HepG2 (cell line): ENCODE measurements at regions not wholly inside any gene's neighbourhood (a gene's known extent, or its start where the extent isn't known, plus 50 kb on each side); places are given as distances from the start of the nearest gene placed in this dataset.

Experiments used
- ATAC-seq: fragments of 200-7000 bp; cut with Tn5 transposase; 3 replicates; pipeline ENCODE4 v1.9.1; 2020; ENCODE audit warnings: mild to moderate bottlenecking, moderate library complexity
- BruUV-seq: library from RNA; stranded (reverse); fragments of 400-500 nt; replicated peaks from 2 replicates; lab custom pipeline; 2021; lab: Mats Ljungman, UMichigan
- CTCF ChIA-PET: fragments of 300-600 bp; formaldehyde crosslinking; extraction: SDS; loops from one replicate; lab custom pipeline; 2021; ENCODE audit warnings: low total read pairs, inconsistent platforms, low intra/inter-chr PET ratio; lab: Yijun Ruan, JAX
- POLR2A ChIA-PET: fragments of 350-600 bp; sonication (Branson Sonifier 250); formaldehyde crosslinking; loops from one replicate; lab custom pipeline; 2020; ENCODE audit warnings: antibody characterized with exemption, inconsistent platforms; lab: Yijun Ruan, JAX
- DNase-seq: peaks from one replicate; pipeline ENCODE4 v3.0.0-alpha.2; 2015; ENCODE audit warnings: low spot score
- FAIRE-seq: peaks from 3 replicates; lab custom pipeline; 2011; peaks lifted over from hg19 to GRCh38; lab: Jason Lieb, UNC
- H2AFZ ChIP-seq: one replicate; pipeline ENCODE4 v1.6.1; 2011; ENCODE audit warnings: low read length, inconsistent platforms
- H3K27ac ChIP-seq: fragments of 300-600 bp; 3 replicates; pipeline ENCODE4 v1.8.0; 2011; ENCODE audit warnings: mixed run types, mild to moderate bottlenecking, mixed read lengths, low read length, inconsistent platforms; ENCODE audit not compliant: insufficient read depth; ENCODE audit errors: extremely low read length
- H3K27me3 ChIP-seq, 2 experiments: fragments of 200-600 bp in 1 of 2; 2 replicates in 1 of 2; 3 replicates in 1 of 2; pipeline versions ENCODE4 v1.6.0 to v1.8.0; 2011; ENCODE audit warnings: low read length in 2 of 2, mild to moderate bottlenecking in 2 of 2, moderate library complexity in 2 of 2, inconsistent platforms in 1 of 2; ENCODE audit not compliant: insufficient read depth in 2 of 2, control insufficient read depth in 1 of 2
- H3K36me3 ChIP-seq, 2 experiments: fragments of 200-600 bp in 1 of 2; replicated peaks in 1 of 2; 2 replicates in 1 of 2; 3 replicates in 1 of 2; pipeline versions ENCODE4 v1.5.1 to v1.8.0; 2011; ENCODE audit warnings: low read length in 2 of 2, inconsistent platforms in 1 of 2; ENCODE audit not compliant: insufficient read depth in 2 of 2, control insufficient read depth in 1 of 2
- H3K4me1 ChIP-seq: 2 replicates; pipeline ENCODE4 v1.5.1; 2012; ENCODE audit warnings: low read length, inconsistent platforms; ENCODE audit not compliant: insufficient read depth
- H3K4me2 ChIP-seq: 2 replicates; pipeline ENCODE4 v1.6.0; 2011; ENCODE audit warnings: low read depth, low read length, inconsistent platforms
- H3K4me3 ChIP-seq, 3 experiments: fragments of 200-600 bp in 1 of 3; sonication (generic), shearing (Covaris generic) in 1 of 3; replicated peaks in 1 of 3; 2 replicates each; pipeline ENCODE4 v1.5.1; 2011 to 2016; ENCODE audit warnings: low read length in 3 of 3, inconsistent platforms in 2 of 3, low read depth in 2 of 3, mild to moderate bottlenecking in 2 of 3, control low read depth in 1 of 3, mixed read lengths in 1 of 3; ENCODE audit not compliant: insufficient read depth in 1 of 3
- H3K79me2 ChIP-seq: one replicate; pipeline ENCODE4 v1.6.1; 2011; ENCODE audit warnings: low read length, inconsistent platforms; ENCODE audit not compliant: insufficient read depth
- H3K9ac ChIP-seq: 2 replicates; pipeline ENCODE4 v1.6.0; 2011; ENCODE audit warnings: mild to moderate bottlenecking, low read depth, low read length, inconsistent platforms; ENCODE audit not compliant: insufficient read depth
- H3K9me3 ChIP-seq: 2 replicates; pipeline ENCODE4 v1.5.1; 2012; ENCODE audit warnings: mild to moderate bottlenecking, low read length
- H4K20me1 ChIP-seq: 2 replicates; pipeline ENCODE4 v1.6.0; 2011; ENCODE audit warnings: inconsistent platforms, mild to moderate bottlenecking, low read length, moderate library complexity; ENCODE audit not compliant: insufficient read depth
- BCL3 ChIP-seq: sonication (generic); formaldehyde crosslinking; IDR thresholded peaks from 2 replicates; pipeline ENCODE4 v1.5.1; 2020; ENCODE audit warnings: mild to moderate bottlenecking, missing genetic modification reagents, moderate library complexity
- CENPX ChIP-seq: sonication (generic); formaldehyde crosslinking; IDR thresholded peaks from 2 replicates; pipeline ENCODE4 v1.9.0; 2021; ENCODE audit warnings: mild to moderate bottlenecking, missing genetic modification reagents, moderate library complexity
- CTCF ChIP-seq: sonication (generic); formaldehyde crosslinking; IDR thresholded peaks from 2 replicates; pipeline ENCODE4 v1.5.0; 2020; ENCODE audit warnings: mild to moderate bottlenecking, missing genetic modification reagents, moderate library complexity
- FOXJ3 ChIP-seq: sonication (generic); formaldehyde crosslinking; IDR thresholded peaks from 2 replicates; pipeline ENCODE4 v1.4.0; 2020; ENCODE audit warnings: missing genetic modification reagents, mild to moderate bottlenecking, borderline replicate concordance
- KAT7 ChIP-seq: IDR thresholded peaks from 2 replicates; pipeline ENCODE4 v1.6.1; 2018; ENCODE audit warnings: borderline replicate concordance, missing compliant biosample characterization
- NR1H2 ChIP-seq: sonication (generic); formaldehyde crosslinking; IDR thresholded peaks from 2 replicates; pipeline ENCODE4 v1.8.1; 2022; ENCODE audit warnings: low read depth, missing genetic modification reagents, borderline replicate concordance
- PPARG ChIP-seq: conservative IDR thresholded peaks from 2 replicates; pipeline ENCODE4 v1.6.1; 2016; ENCODE audit warnings: missing biosample characterization, missing genetic modification reagents
- SMC3 ChIP-seq: IDR thresholded peaks from 2 replicates; pipeline ENCODE4 v1.6.1; 2011; ENCODE audit warnings: low read length, improper control_type of control experiment
- STAG1 ChIP-seq: sonication (generic); formaldehyde crosslinking; IDR thresholded peaks from 2 replicates; pipeline ENCODE4 v1.4.0; 2020; ENCODE audit warnings: missing genetic modification reagents
- ZBTB3 ChIP-seq: sonication (generic); formaldehyde crosslinking; IDR thresholded peaks from 2 replicates; pipeline ENCODE4 v1.4.0; 2020; ENCODE audit warnings: low read depth, mild to moderate bottlenecking, moderate library complexity, missing genetic modification reagents, borderline replicate concordance
- ZFX ChIP-seq: sonication (generic); formaldehyde crosslinking; IDR thresholded peaks from 2 replicates; pipeline ENCODE4 v1.4.0; 2020; ENCODE audit warnings: mild to moderate bottlenecking, low read depth, missing genetic modification reagents, moderate library complexity
- ZNF331 ChIP-seq: sonication (generic); formaldehyde crosslinking; IDR thresholded peaks from 2 replicates; pipeline ENCODE4 v1.4.0; 2020; ENCODE audit warnings: missing genetic modification reagents
- WGBS: methylation state at CpG from one replicate; pipeline ENCODE4 v1.1.6; 2017; ENCODE audit warnings: low lambda C conversion rate; 5-methylcytosine and 5-hydroxymethylcytosine counted together
- in situ Hi-C: cut with HindIII; loops from 2 replicates; pipeline ENCODE4 v1.10.0; 2017; ENCODE audit warnings: low pct_unique_long_range_greater_than_20kb; ENCODE audit not compliant: extremely low pct_ligation_motif_present
- intact Hi-C: fragments of 100-400 bp; cut with micrococcal nuclease; formaldehyde crosslinking; loops from one replicate; pipeline ENCODE4 v1.10.0; 2022; ENCODE audit not compliant: unreplicated experiment

- TF ChIP-seq FOXJ3 (no peak), KAT7 (CRISPR knock-in tag) (no peak), PPARG (CRISPR knock-in tag) (no peak)
Observed at GRCh38 chr2:8432706-8433336, 249.0 kb upstream of the ID2 start (continued).

GRCh38 chr2:8433390-8433789 lies 248.5 kb upstream of the ID2 start:
- peak; percentile 92 for ATAC-seq
- H3K79me2 ChIP-seq = no peaks in the 10 kb centered on the region

More at GRCh38 chr2:8433390-8433789, 248.5 kb upstream of the ID2 start:
- POLR2A ChIA-PET = interaction anchor here (0.9 kb wide), 1 partner anchor 20 kb away, joined by 3 read pairs; no protein-coding TSS in a partner anchor
- no peaks in the 10 kb centered on the region for H4K20me1 ChIP-seq
- TF ChIP-seq CTCF (CRISPR knock-in tag) (peak; percentile 75), ZFX (CRISPR knock-in tag) (peak; percentile 50; the same call in 1 of the 2 replicates), STAG1 (peak; percentile 74), NR1H2 (no peak), BCL3 (no peak), CENPX (no peak), SMC3 (peak; percentile 84), ZNF331 (CRISPR knock-in tag) (no peak), ZBTB3 (CRISPR knock-in tag) (no peak)
- TF ChIP-seq, all 625 proteins: peak for 4
- Histone ChIP-seq H3K27me3 (no peaks in the 10 kb centered on the region), H3K27ac (no peak overlapping the region), H3K4me3 (no peak overlapping the region), H3K4me1 (no peaks in the 10 kb centered on the region), H3K9me3 (no peaks in the 10 kb centered on the region), H3K4me2 (no peak overlapping the region), H3K36me3 (no peaks in the 10 kb centered on the region), H3K9ac (no peak overlapping the region), H2AFZ (no peak overlapping the region)
- BruUV-seq = no TSS peak
- in situ Hi-C loops = no loop called here
- CTCF ChIA-PET = interaction anchor here (0.9 kb wide), 1 partner anchor 1006 kb away, joined by 3 read pairs; no protein-coding TSS in a partner anchor
- intact Hi-C loops = loop anchor here (5.0 kb wide), 1 partner anchor 254 kb away; no protein-coding TSS in a partner anchor
- DNase-seq (peak; percentile 36), FAIRE-seq (no peak)
- 71% methylated on average over 3 of the region's 3 CpGs for WGBS
